Endodermal cell (in vitro differentiated cells): ENCODE measurements at regions not wholly inside any gene's neighbourhood (a gene's known extent, or its start where the extent isn't known, plus 50 kb on each side); places are given as distances from the start of the nearest gene placed in this dataset.

Experiments
- DNase-seq: peaks from one replicate; pipeline ENCODE4 v3.0.0-alpha.2; 2017
- H3K27ac ChIP-seq: 2 replicates; pipeline ENCODE4 v1.5.1; 2013; ENCODE audit warnings: mild to moderate bottlenecking, low read depth, low read length, moderate library complexity
- H3K27me3 ChIP-seq: 2 replicates; pipeline ENCODE4 v1.6.1; 2013; ENCODE audit warnings: mild to moderate bottlenecking, low read length, moderate library complexity; ENCODE audit not compliant: insufficient read depth, control insufficient read depth, poor library complexity, severe bottlenecking
- H3K36me3 ChIP-seq: 2 replicates; pipeline ENCODE4 v1.7.0; 2013; ENCODE audit warnings: mild to moderate bottlenecking, low read length, moderate library complexity; ENCODE audit not compliant: control insufficient read depth, insufficient read depth
- H3K4me1 ChIP-seq: one replicate; pipeline ENCODE4 v1.7.0; 2013; ENCODE audit warnings: low read length; ENCODE audit not compliant: control insufficient read depth, insufficient read depth
- H3K4me3 ChIP-seq: 2 replicates; pipeline ENCODE4 v1.5.1; 2013; ENCODE audit warnings: mild to moderate bottlenecking, low read length, moderate library complexity
- H3K9ac ChIP-seq: 2 replicates; pipeline ENCODE4 v1.6.1; 2013; ENCODE audit warnings: mild to moderate bottlenecking, low read length, moderate library complexity; ENCODE audit not compliant: poor library complexity, severe bottlenecking; ENCODE audit errors: extremely low read depth
- H3K9me3 ChIP-seq: 2 replicates; pipeline ENCODE4 v1.6.1; 2013; ENCODE audit warnings: mild to moderate bottlenecking, low read length, moderate library complexity; ENCODE audit not compliant: control insufficient read depth
- H3K27ac Mint-ChIP-seq: 2 replicates; pipeline ENCODE4 v1.8.0; 2020; ENCODE audit warnings: mixed read lengths
- H3K27me3 Mint-ChIP-seq: 2 replicates; pipeline ENCODE4 v1.8.0; 2021; ENCODE audit warnings: mild to moderate bottlenecking, mixed read lengths; ENCODE audit not compliant: insufficient read depth
- H3K36me3 Mint-ChIP-seq: 2 replicates; pipeline ENCODE4 v1.8.0; 2020; ENCODE audit warnings: low read depth, mixed read lengths
- H3K4me1 Mint-ChIP-seq: 2 replicates; pipeline ENCODE4 v1.8.0; 2020; ENCODE audit warnings: mixed read lengths
- H3K4me3 Mint-ChIP-seq: 2 replicates; pipeline ENCODE4 v1.8.0; 2020; ENCODE audit warnings: mild to moderate bottlenecking, moderate library complexity, mixed read lengths
- H3K9me3 Mint-ChIP-seq: 2 replicates; pipeline ENCODE4 v1.8.0; 2020; ENCODE audit warnings: mild to moderate bottlenecking, mixed read lengths
- WGBS, 2 experiments: methylation state at CpG; one replicate each; pipeline versions ENCODE4 v1.1.5 to v1.1.7; 2013; ENCODE audit warnings: missing lambda C conversion rate in 2 of 2, mixed read lengths in 1 of 2; ENCODE audit not compliant: insufficient coverage in 1 of 2, insufficient read length in 1 of 2; 5-methylcytosine and 5-hydroxymethylcytosine counted together
- TF ChIP-seq, protein P1 (sequence below): fragments of 200-600 bp; sonication (generic); conservative IDR thresholded peaks from 2 replicates; pipeline ENCODE4 v1.5.0; 2021; ENCODE audit warnings: antibody characterized with exemption, mild to moderate bottlenecking

DNA sequence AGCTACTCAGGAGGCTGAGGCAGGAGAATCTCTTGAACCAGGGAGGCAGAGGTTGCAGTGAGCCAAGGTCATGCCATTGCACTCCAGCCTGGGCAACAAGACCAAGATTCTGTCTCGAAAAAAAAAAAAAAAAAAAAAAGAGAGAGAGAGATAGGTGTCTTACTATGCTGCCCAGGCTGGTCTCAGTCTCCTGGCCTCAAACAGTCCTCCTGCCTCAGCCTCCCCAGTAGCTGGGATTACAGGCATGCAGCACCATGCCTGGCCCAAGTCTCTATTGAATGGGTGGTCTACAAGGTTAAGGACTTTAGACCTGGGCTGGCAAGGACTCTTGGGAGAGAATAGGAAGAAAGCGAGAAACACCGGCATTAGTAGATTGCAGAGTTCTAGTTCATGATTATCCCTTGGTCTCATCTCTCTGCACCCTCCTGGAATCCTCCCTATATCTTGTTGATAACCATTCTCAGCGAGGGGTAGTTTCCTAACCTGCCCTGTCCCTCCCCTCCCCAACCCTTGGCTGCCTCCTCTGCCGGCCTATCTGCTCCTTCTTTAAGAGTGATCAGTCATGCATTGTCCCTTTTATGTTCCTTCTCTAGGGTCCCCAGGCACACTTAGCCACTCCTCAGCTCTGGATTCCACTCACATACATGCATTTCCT lies 128.1 kb upstream of the MAP1LC3B2 start:
- peaks cover 8% of the 10 kb centered on the region for H3K4me1 ChIP-seq
- 76 to 90% methylated on average over 3 to 5 of the region's 5 CpGs for WGBS, 2 experiments
- Mint-ChIP-seq H3K4me3 (no peak overlapping the region), H3K4me1 (peaks cover 50% of the 10 kb centered on the region), H3K9me3 (peaks cover 6% of the 10 kb centered on the region), H3K27ac (no peak overlapping the region), H3K36me3 (no peaks in the 10 kb centered on the region), H3K27me3 (no peaks in the 10 kb centered on the region)
- H3K36me3 ChIP-seq, result no peaks in the 10 kb centered on the region
- TF ChIP-seq, protein P1, sequence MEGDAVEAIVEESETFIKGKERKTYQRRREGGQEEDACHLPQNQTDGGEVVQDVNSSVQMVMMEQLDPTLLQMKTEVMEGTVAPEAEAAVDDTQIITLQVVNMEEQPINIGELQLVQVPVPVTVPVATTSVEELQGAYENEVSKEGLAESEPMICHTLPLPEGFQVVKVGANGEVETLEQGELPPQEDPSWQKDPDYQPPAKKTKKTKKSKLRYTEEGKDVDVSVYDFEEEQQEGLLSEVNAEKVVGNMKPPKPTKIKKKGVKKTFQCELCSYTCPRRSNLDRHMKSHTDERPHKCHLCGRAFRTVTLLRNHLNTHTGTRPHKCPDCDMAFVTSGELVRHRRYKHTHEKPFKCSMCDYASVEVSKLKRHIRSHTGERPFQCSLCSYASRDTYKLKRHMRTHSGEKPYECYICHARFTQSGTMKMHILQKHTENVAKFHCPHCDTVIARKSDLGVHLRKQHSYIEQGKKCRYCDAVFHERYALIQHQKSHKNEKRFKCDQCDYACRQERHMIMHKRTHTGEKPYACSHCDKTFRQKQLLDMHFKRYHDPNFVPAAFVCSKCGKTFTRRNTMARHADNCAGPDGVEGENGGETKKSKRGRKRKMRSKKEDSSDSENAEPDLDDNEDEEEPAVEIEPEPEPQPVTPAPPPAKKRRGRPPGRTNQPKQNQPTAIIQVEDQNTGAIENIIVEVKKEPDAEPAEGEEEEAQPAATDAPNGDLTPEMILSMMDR, result no peak
- no peak overlapping the region for H3K27ac ChIP-seq
- H3K9ac ChIP-seq, result no peak overlapping the region
- H3K9me3 ChIP-seq, result peaks cover 5% of the 10 kb centered on the region
- peak; percentile 75 for DNase-seq
- H3K27me3 ChIP-seq, result no peaks in the 10 kb centered on the region
- no peak overlapping the region for H3K4me3 ChIP-seq

DNA sequence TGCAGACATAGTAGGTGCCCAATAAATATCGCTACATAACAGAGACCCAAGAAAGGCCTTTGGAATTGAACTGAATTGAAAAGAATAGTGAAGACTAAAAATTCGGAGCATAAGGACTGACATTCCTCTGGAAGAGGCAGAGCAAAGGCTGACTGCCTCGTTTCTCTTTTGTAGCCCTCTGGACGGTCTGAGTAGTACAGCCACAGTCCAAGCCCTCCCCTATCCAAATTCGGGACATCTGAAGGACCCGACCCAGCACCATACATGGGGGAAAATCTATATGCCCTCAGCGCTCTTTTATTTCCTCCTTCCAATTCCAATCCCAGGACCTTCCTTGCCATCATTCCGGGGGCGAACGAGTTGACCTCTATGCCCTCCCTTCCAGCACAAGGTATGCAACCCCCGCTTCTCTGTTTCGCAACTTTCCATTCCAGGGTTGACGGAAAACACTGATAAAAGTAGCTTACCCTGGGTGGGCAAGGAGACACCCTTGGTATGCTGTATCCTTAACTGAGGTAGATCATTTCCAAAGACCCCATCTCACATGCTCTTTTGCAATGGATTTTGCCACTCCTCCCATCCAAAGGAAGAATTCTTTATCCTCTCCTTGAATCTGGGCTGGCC lies 127.4 kb upstream of the MAP1LC3B2 start:
- no peak overlapping the region for H3K27ac Mint-ChIP-seq
- no peak overlapping the region for H3K9ac ChIP-seq
- H3K27me3 Mint-ChIP-seq, result no peaks in the 10 kb centered on the region

DNA sequence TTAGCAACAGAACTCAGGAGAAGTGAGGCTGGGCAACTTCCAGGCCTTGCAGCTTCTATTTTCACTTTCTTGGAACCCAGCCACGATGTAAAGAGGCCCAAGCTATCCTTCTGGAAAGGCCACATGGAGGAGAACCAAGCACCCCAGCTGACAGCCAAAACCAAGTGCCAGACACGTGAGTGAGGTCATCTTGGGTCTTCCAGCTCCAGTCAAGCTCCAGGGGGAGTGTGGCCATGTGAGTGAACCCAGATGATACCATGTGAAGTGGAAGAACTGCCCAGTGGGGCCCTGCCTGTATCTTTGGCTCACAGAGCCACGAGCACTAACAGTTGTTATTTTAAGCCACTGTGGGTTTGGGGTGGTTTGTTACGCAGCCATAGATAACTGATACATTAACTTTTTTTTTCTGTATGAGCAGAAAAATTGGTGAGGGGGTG lies 126.8 kb upstream of the MAP1LC3B2 start:
- TF ChIP-seq, protein P1, result no peak
- 96% methylated on average over 3 to 4 of the region's 4 CpGs for WGBS, 2 experiments
- H3K4me1 ChIP-seq, result no peaks in the 10 kb centered on the region
- no peak overlapping the region for H3K4me3 ChIP-seq
- DNase-seq, result peak; percentile 50
- H3K9me3 ChIP-seq, result peaks cover 5% of the 10 kb centered on the region
- Mint-ChIP-seq H3K36me3 (no peaks in the 10 kb centered on the region), H3K9me3 (peaks cover 6% of the 10 kb centered on the region), H3K4me3 (no peak overlapping the region), H3K4me1 (peaks cover 40% of the 10 kb centered on the region), H3K27ac (no peak overlapping the region), H3K27me3 (no peaks in the 10 kb centered on the region)
- no peak overlapping the region for H3K9ac ChIP-seq
- no peaks in the 10 kb centered on the region for H3K27me3 ChIP-seq
- no peak overlapping the region for H3K27ac ChIP-seq
- H3K36me3 ChIP-seq, result no peaks in the 10 kb centered on the region

More for the DNA sequence above, 127.4 kb upstream of the MAP1LC3B2 start:
- Mint-ChIP-seq H3K4me3 (no peak overlapping the region), H3K36me3 (no peaks in the 10 kb centered on the region), H3K9me3 (peaks cover 6% of the 10 kb centered on the region), H3K4me1 (peaks cover 44% of the 10 kb centered on the region)
- Histone ChIP-seq H3K36me3 (no peaks in the 10 kb centered on the region), H3K27me3 (no peaks in the 10 kb centered on the region), H3K9me3 (peaks cover 5% of the 10 kb centered on the region), H3K4me1 (peaks cover 3% of the 10 kb centered on the region), H3K4me3 (no peak overlapping the region), H3K27ac (no peak overlapping the region)
- TF ChIP-seq, protein P1, result peak; percentile 26
- DNase-seq, result peak; percentile 47
- 93 to 94% methylated on average over 10 to 13 of the region's 13 CpGs for WGBS, 2 experiments
